Keratinocyte (primary cell): ENCODE measurements at regions not wholly inside any gene's neighbourhood (a gene's known extent, or its start where the extent isn't known, plus 50 kb on each side); places are given as distances from the start of the nearest gene placed in this dataset.

Source experiments
- DNase-seq: peaks from one replicate; pipeline ENCODE4 v3.0.0-alpha.2; 2011; ENCODE audit warnings: low read depth, missing footprints, low spot score
- FAIRE-seq: peaks from 2 replicates; lab custom pipeline; 2011; peaks lifted over from hg19 to GRCh38; lab: Jason Lieb, UNC
- H2AFZ ChIP-seq: 2 replicates; pipeline ENCODE4 v1.6.0; 2012; ENCODE audit warnings: low read length, control low read depth, inconsistent platforms; ENCODE audit not compliant: control insufficient read depth
- H3K27ac ChIP-seq: 2 replicates; pipeline ENCODE4 v1.5.1; 2011; ENCODE audit warnings: low read length; ENCODE audit not compliant: control insufficient read depth, insufficient read depth
- H3K27me3 ChIP-seq: 3 replicates; pipeline ENCODE4 v1.6.0; 2011; ENCODE audit warnings: low read length; ENCODE audit not compliant: control insufficient read depth, insufficient read depth; ENCODE audit errors: extremely low read depth
- H3K36me3 ChIP-seq, 2 experiments: 2 replicates in 1 of 2; 3 replicates in 1 of 2; pipeline ENCODE4 v1.5.1; 2011; ENCODE audit warnings: low read length in 2 of 2, mild to moderate bottlenecking in 1 of 2; ENCODE audit not compliant: control insufficient read depth in 2 of 2, insufficient read depth in 2 of 2; ENCODE audit errors: extremely low read depth in 1 of 2
- H3K4me1 ChIP-seq: 3 replicates; pipeline ENCODE4 v1.5.1; 2011; ENCODE audit warnings: low read length; ENCODE audit not compliant: control insufficient read depth, insufficient read depth; ENCODE audit errors: extremely low read depth
- H3K4me2 ChIP-seq: 3 replicates; pipeline ENCODE4 v1.6.0; 2011; ENCODE audit warnings: low read depth, low read length; ENCODE audit not compliant: control insufficient read depth, insufficient read depth; ENCODE audit errors: extremely low read depth
- H3K4me3 ChIP-seq, 3 experiments: fragments of 200-600 bp in 1 of 3; sonication (generic) in 1 of 3; 2 replicates in 2 of 3; 3 replicates in 1 of 3; pipeline ENCODE4 v1.5.1; 2011 to 2016; ENCODE audit warnings: low read length in 3 of 3, mild to moderate bottlenecking in 3 of 3, control low read depth in 2 of 3, inconsistent platforms in 1 of 3, low read depth in 1 of 3, mixed read lengths in 1 of 3, mixed run types in 1 of 3, moderate library complexity in 1 of 3; ENCODE audit not compliant: control insufficient read depth in 2 of 3, insufficient read depth in 2 of 3; ENCODE audit errors: extremely low read depth in 1 of 3
- H3K79me2 ChIP-seq: 2 replicates; pipeline ENCODE4 v1.6.0; 2012; ENCODE audit warnings: low read length; ENCODE audit not compliant: control insufficient read depth, insufficient read depth
- H3K9ac ChIP-seq: 3 replicates; pipeline ENCODE4 v1.6.0; 2011; ENCODE audit warnings: low read length; ENCODE audit not compliant: control insufficient read depth, insufficient read depth; ENCODE audit errors: extremely low read depth
- H3K9me1 ChIP-seq: 3 replicates; pipeline ENCODE4 v1.6.0; 2011; ENCODE audit warnings: low read length; ENCODE audit not compliant: control insufficient read depth, insufficient read depth; ENCODE audit errors: extremely low read depth
- H3K9me3 ChIP-seq: 2 replicates; pipeline ENCODE4 v1.5.1; 2012; ENCODE audit warnings: low read depth, low read length; ENCODE audit not compliant: control insufficient read depth
- H4K20me1 ChIP-seq: 3 replicates; pipeline ENCODE4 v1.6.0; 2011; ENCODE audit warnings: low read length; ENCODE audit not compliant: control insufficient read depth, insufficient read depth; ENCODE audit errors: extremely low read depth
- EZH2 ChIP-seq: IDR thresholded peaks from one replicate; pipeline ENCODE4 v1.6.1; 2012; ENCODE audit warnings: inconsistent platforms, mild to moderate bottlenecking, low read length, moderate library complexity
- dilution Hi-C: fragments of 300-500 bp; cut with MboI; formaldehyde crosslinking; loops from one replicate; pipeline ENCODE4 v1.7.0; 2020; ENCODE audit warnings: low sequenced_read_pairs; ENCODE audit not compliant: extremely low pct_ligation_motif_present
- TF ChIP-seq, protein P1 (sequence below), 3 experiments: IDR thresholded peaks in 1 of 3; conservative IDR thresholded peaks in 1 of 3; optimal IDR thresholded peaks in 1 of 3; 2 replicates in 2 of 3; 3 replicates in 1 of 3; pipeline versions ENCODE3 to v1.5.1; 2011; ENCODE audit warnings: low read length in 3 of 3, mild to moderate bottlenecking in 3 of 3, moderate library complexity in 2 of 3, control low read depth in 1 of 3, inconsistent platforms in 1 of 3; ENCODE audit not compliant: insufficient read depth in 2 of 3; ENCODE audit errors: extremely low read depth in 1 of 3

DNA sequence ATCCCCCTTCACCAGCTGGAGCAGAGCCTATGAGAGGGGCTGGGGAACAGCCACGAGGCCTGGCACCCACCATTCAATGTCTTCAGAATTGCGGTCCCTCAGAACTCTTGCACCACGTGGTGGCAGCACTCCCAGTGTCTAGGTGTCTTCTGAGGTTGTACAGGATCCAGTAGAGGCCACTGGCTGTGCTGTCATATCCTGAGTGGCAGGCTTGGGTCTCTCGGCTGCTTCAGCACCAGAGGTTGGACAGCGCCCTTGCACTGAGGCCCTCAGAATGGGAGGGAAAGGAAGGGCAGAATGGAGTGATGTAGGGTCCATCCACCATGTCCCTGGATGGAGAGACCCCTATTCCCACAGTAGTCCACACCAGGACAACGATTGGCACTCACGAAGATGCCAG lies 112.0 kb upstream of the TEKT4 start:
- Histone ChIP-seq H3K9me3 (peaks cover 2% of the 10 kb centered on the region), H3K9me1 (no peaks in the 10 kb centered on the region), H3K79me2 (no peaks in the 10 kb centered on the region), H3K27me3 (no peaks in the 10 kb centered on the region), H3K4me3 (no peak overlapping the region), H3K36me3 (no peaks in the 10 kb centered on the region), H3K9ac (no peak overlapping the region), H4K20me1 (no peaks in the 10 kb centered on the region), H3K27ac (no peak overlapping the region), H2AFZ (no peak overlapping the region), H3K4me2 (no peak overlapping the region), H3K4me1 (no peaks in the 10 kb centered on the region)
- TF ChIP-seq, protein P1, sequence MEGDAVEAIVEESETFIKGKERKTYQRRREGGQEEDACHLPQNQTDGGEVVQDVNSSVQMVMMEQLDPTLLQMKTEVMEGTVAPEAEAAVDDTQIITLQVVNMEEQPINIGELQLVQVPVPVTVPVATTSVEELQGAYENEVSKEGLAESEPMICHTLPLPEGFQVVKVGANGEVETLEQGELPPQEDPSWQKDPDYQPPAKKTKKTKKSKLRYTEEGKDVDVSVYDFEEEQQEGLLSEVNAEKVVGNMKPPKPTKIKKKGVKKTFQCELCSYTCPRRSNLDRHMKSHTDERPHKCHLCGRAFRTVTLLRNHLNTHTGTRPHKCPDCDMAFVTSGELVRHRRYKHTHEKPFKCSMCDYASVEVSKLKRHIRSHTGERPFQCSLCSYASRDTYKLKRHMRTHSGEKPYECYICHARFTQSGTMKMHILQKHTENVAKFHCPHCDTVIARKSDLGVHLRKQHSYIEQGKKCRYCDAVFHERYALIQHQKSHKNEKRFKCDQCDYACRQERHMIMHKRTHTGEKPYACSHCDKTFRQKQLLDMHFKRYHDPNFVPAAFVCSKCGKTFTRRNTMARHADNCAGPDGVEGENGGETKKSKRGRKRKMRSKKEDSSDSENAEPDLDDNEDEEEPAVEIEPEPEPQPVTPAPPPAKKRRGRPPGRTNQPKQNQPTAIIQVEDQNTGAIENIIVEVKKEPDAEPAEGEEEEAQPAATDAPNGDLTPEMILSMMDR (optimal IDR thresholded peaks at IDR 0.05 in 1 of 3, IDR thresholded peaks at IDR 0.05 in 1 of 3, conservative IDR thresholded peaks at IDR 0.05 in 1 of 3; ENCODE audit: extremely low read depth in 1 of 3, insufficient read depth in 2 of 3, low read length in 3 of 3) = no peak
- TF ChIP-seq EZH2 = no peak
- dilution Hi-C loops = no loop called here
- FAIRE-seq (no peak), DNase-seq (no peak)

DNA sequence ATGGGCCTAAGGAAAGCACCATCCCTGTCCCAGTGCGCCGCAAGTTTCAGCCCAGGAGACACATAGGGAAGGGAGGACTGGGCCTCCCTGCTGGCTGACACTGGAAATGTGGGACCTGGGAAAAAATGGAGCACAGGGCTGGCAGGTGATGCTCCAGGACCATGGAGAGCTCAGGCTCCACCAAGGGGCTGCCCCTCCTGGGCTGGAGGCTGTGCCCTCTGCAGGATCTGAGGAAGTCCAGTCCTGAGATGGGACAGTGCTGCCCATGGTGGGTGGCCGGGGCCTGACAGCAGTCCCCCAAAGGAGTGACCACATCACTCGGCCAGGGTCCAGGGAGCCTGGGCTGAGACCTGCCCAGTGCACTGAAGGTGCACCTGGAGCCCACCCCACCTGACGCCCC lies 108.6 kb upstream of the TEKT4 start:
- H3K9me3 ChIP-seq = peaks cover 2% of the 10 kb centered on the region
- H3K4me2 ChIP-seq = no peak overlapping the region
- no peaks in the 10 kb centered on the region for H4K20me1 ChIP-seq
- H3K9ac ChIP-seq = no peak overlapping the region
- H3K27me3 ChIP-seq = no peaks in the 10 kb centered on the region
- H3K36me3 ChIP-seq = no peaks in the 10 kb centered on the region
- TF ChIP-seq, protein P1 (optimal IDR thresholded peaks at IDR 0.05 in 1 of 3, IDR thresholded peaks at IDR 0.05 in 1 of 3, conservative IDR thresholded peaks at IDR 0.05 in 1 of 3; ENCODE audit: extremely low read depth in 1 of 3, insufficient read depth in 2 of 3, low read length in 3 of 3) = no peak
- no peak for TF ChIP-seq EZH2
- DNase-seq (no peak), FAIRE-seq (no peak)
- H3K79me2 ChIP-seq = no peaks in the 10 kb centered on the region
- no peak overlapping the region for H2AFZ ChIP-seq
- no peaks in the 10 kb centered on the region for H3K9me1 ChIP-seq
- H3K4me1 ChIP-seq = no peaks in the 10 kb centered on the region
- H3K27ac ChIP-seq = no peak overlapping the region
- dilution Hi-C loops = no loop called here
- no peak overlapping the region for H3K4me3 ChIP-seq
